ENCODE measurements at regions not wholly inside any gene's neighbourhood (a gene's known extent, or its start where the extent isn't known, plus 50 kb on each side); places are given as distances from the start of the nearest gene placed in this dataset.

- ChIA-PET CTCF (no interaction called here), POLR2A (no interaction called here)
- Histone ChIP-seq H3K36me3 (ENCODE audit: control insufficient read depth in 2 of 2, extremely low read depth in 1 of 2, insufficient read depth in 1 of 2, low read length in 1 of 2) (no peaks in the 10 kb centered on the region), H3K4me3 (ENCODE audit: control insufficient read depth in 1 of 2, extremely low read depth in 1 of 2, low read length in 1 of 2) (no peak overlapping the region), H3K27ac (ENCODE audit: low read length) (no peak overlapping the region), H3K27me3 (replicated peaks in 1 of 2; ENCODE audit: control insufficient read depth in 2 of 2, extremely low read depth in 1 of 2, insufficient read depth in 2 of 2, low read length in 1 of 2) (peaks cover 0 to 11% of the 10 kb centered on the region in 2 experiments), H3K4me1 (ENCODE audit: control insufficient read depth in 1 of 2, extremely low read depth in 1 of 2, insufficient read depth in 2 of 2, low read length in 2 of 2) (no peaks in the 10 kb centered on the region), H3K9me3 (no peaks in the 10 kb centered on the region)
- no peaks in the 10 kb centered on the region for H3K36me3 Mint-ChIP-seq
- H3K27me3 Mint-ChIP-seq: peaks cover 3 to 6% of the 10 kb centered on the region in 2 donors
- no peak overlapping the region for H3K4me3 Mint-ChIP-seq
- WGBS (ENCODE audit: insufficient coverage): 71% methylated on average over 2 of the region's 7 CpGs
- ATAC-seq (replicated peaks in 1 of 4) (no peak), DNase-seq (no peak)
- no peaks in the 10 kb centered on the region for H3K9me3 Mint-ChIP-seq
- no peaks in the 10 kb centered on the region for H3K4me1 Mint-ChIP-seq
- no peak overlapping the region for H3K27ac Mint-ChIP-seq
Observed at GRCh38 chr6:168201383-168201782, 118.2 kb downstream of the DACT2 start.

- no peaks in the 10 kb centered on the region for H3K4me1 Mint-ChIP-seq
- no peaks in the 10 kb centered on the region for H3K4me1 ChIP-seq (ENCODE audit: control insufficient read depth in 1 of 2, extremely low read depth in 1 of 2, insufficient read depth in 2 of 2, low read length in 2 of 2)
- ChIA-PET CTCF (no interaction called here), POLR2A (no interaction called here)
- no peak for DNase-seq
- no peak overlapping the region for H3K4me3 Mint-ChIP-seq
- H3K9me3 Mint-ChIP-seq: no peaks in the 10 kb centered on the region
- no peak for ATAC-seq (replicated peaks in 1 of 4)
- H3K9me3 ChIP-seq: no peaks in the 10 kb centered on the region
- no peak overlapping the region for H3K27ac ChIP-seq (ENCODE audit: low read length)
- H3K36me3 Mint-ChIP-seq: no peaks in the 10 kb centered on the region
- H3K36me3 ChIP-seq (ENCODE audit: control insufficient read depth in 2 of 2, extremely low read depth in 1 of 2, insufficient read depth in 1 of 2, low read length in 1 of 2): no peaks in the 10 kb centered on the region
- H3K27me3 ChIP-seq (replicated peaks in 1 of 2; ENCODE audit: control insufficient read depth in 2 of 2, extremely low read depth in 1 of 2, insufficient read depth in 2 of 2, low read length in 1 of 2): peaks cover 0 to 14% of the 10 kb centered on the region in 2 experiments
- no peak overlapping the region for H3K27ac Mint-ChIP-seq
- no peak overlapping the region for H3K4me3 ChIP-seq (ENCODE audit: control insufficient read depth in 1 of 2, extremely low read depth in 1 of 2, low read length in 1 of 2)
- peaks cover 3 to 6% of the 10 kb centered on the region in 2 donors for H3K27me3 Mint-ChIP-seq
- whole genome bisulfite sequencing (ENCODE audit: insufficient coverage): 78% methylated on average over 4 of the region's 8 CpGs
Observed at GRCh38 chr6:168200571-168201134, 118.9 kb downstream of the DACT2 start.

DNA sequence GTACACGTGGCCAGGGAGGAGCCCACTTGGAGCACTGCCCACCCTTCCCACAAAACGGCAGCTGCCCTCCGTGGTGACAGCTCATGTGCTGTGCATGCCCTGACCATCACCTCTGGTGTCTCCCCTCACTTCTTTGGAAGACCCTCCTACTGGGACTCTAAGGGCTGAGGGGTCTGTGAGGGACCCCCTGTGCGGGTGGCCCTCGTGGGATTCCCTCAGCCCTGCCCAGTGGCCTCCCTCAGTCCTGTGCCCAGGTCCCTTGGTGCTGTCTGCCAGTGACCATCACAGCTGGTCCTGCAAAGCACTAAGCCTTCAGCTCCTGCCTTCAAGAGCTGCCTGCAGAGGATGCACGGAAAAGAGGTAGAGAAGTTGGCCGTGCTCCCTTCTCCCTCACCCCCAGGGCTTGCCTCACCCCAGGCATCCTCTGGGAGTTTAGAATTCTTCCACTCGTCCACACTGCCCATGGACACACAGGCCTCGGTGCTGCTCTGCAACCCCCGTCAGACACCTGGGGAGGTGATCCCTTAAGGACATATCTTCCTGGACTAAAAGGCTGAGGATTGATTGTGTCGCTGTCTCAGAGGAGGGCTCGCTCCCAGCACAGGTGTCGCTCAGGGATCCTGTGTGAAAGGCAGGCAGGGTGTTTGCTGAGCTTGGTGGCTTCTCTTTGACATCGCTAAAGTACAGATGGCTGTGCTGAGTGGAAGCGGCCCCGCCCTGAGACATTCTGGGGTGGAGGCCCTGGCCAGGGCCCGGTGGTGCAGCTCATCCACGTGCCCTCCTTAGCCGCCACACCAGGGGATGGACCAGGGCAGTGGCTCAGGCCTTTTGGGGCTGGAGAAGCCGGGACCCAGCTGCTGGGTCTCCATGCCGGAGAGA lies 119.5 kb upstream of the FRMD1 start:
- CTCF ChIA-PET: no interaction called here
- Mint-ChIP-seq H3K4me3 (no peak overlapping the region), H3K36me3 (no peaks in the 10 kb centered on the region), H3K9me3 (no peaks in the 10 kb centered on the region), H3K27ac (no peak overlapping the region), H3K4me1 (no peaks in the 10 kb centered on the region), H3K27me3 (peaks cover 6 to 7% of the 10 kb centered on the region in 2 donors)
- no peak overlapping the region for H3K4me3 ChIP-seq (ENCODE audit: control insufficient read depth in 1 of 2, extremely low read depth in 1 of 2, low read length in 1 of 2)
- H3K27me3 ChIP-seq (replicated peaks in 1 of 2; ENCODE audit: control insufficient read depth in 2 of 2, extremely low read depth in 1 of 2, insufficient read depth in 2 of 2, low read length in 1 of 2): peaks cover 0 to 22% of the 10 kb centered on the region in 2 experiments
- 69% methylated on average over 14 of the region's 21 CpGs for WGBS (ENCODE audit: insufficient coverage)
- H3K9me3 ChIP-seq: no peaks in the 10 kb centered on the region
- POLR2A ChIA-PET: no interaction called here
- no peaks in the 10 kb centered on the region for H3K4me1 ChIP-seq (ENCODE audit: control insufficient read depth in 1 of 2, extremely low read depth in 1 of 2, insufficient read depth in 2 of 2, low read length in 2 of 2)
- no peaks in the 10 kb centered on the region for H3K36me3 ChIP-seq (ENCODE audit: control insufficient read depth in 2 of 2, extremely low read depth in 1 of 2, insufficient read depth in 1 of 2, low read length in 1 of 2)
- ATAC-seq (replicated peaks in 1 of 4): no peak
- DNase-seq: no peak
- H3K27ac ChIP-seq (ENCODE audit: low read length): no peak overlapping the region

- DNase-seq (no peak), ATAC-seq (replicated peaks in 1 of 4) (no peak)
- Histone ChIP-seq H3K9me3 (no peaks in the 10 kb centered on the region), H3K27ac (ENCODE audit: low read length) (no peak overlapping the region), H3K4me3 (ENCODE audit: control insufficient read depth in 1 of 2, extremely low read depth in 1 of 2, low read length in 1 of 2) (no peak overlapping the region), H3K4me1 (ENCODE audit: control insufficient read depth in 1 of 2, extremely low read depth in 1 of 2, insufficient read depth in 2 of 2, low read length in 2 of 2) (no peaks in the 10 kb centered on the region), H3K36me3 (ENCODE audit: control insufficient read depth in 2 of 2, extremely low read depth in 1 of 2, insufficient read depth in 1 of 2, low read length in 1 of 2) (no peaks in the 10 kb centered on the region), H3K27me3 (replicated peaks in 1 of 2; ENCODE audit: control insufficient read depth in 2 of 2, extremely low read depth in 1 of 2, insufficient read depth in 2 of 2, low read length in 1 of 2) (peaks cover 0 to 29% of the 10 kb centered on the region in 2 experiments)
- Mint-ChIP-seq H3K27ac (no peak overlapping the region), H3K9me3 (no peaks in the 10 kb centered on the region), H3K4me3 (no peak overlapping the region), H3K4me1 (no peaks in the 10 kb centered on the region), H3K27me3 (peaks cover 9 to 10% of the 10 kb centered on the region in 2 donors), H3K36me3 (no peaks in the 10 kb centered on the region)
- CTCF ChIA-PET: interaction anchor here in 1 of 2 donors (0.6 kb wide), 1 partner anchor 258 kb away, joined by 4 read pairs; no protein-coding TSS in a partner anchor
- POLR2A ChIA-PET: interaction anchor here in 1 of 2 donors (0.5 kb wide), 1 partner anchor 11 kb away, joined by 5 read pairs; no protein-coding TSS in a partner anchor
- WGBS (ENCODE audit: insufficient coverage): 86% methylated on average over 5 of the region's 10 CpGs
Observed at GRCh38 chr6:168197636-168198301, 118.8 kb upstream of the FRMD1 start.

DNA sequence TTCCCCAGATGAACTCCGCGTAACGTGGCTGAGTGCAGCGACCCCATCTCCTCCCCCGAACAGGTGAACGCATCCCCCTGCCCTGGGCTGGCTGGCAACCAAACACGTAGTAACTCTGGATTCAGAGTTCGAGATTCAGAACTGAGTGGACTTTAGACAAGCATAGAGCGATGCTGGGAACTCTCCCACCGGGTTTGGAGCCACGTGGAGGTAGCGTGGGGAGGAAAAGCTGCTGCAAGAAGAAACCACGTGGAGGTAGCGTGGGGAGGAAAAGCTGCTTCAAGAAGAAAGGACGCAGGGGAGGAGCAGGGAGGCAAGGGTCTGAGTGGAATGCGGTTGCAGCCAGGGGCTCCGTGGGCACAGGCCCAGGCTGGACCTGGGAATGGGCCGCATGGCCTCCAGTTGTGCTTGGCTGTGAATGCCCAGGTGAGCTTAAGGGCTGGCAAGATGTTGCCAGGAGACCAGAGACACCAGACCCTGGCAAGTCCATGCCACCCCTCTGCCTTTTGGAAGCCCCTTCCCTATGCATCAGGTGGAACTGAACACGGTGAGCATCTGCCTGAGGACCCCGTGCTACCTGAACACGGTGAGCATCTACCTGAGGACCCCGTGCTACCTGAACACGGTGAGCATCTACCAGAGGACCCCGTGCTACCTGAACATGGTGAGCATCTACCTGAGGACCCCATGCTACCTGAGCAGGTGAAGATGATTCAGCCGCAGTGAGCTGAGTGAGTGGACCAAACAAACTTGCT lies 118.0 kb upstream of the FRMD1 start:
- CTCF ChIA-PET: interaction anchor here in 1 of 2 donors (0.6 kb wide), 1 partner anchor 257 kb away, joined by 4 read pairs; no protein-coding TSS in a partner anchor
- 85% methylated on average over 25 of the region's 25 CpGs for WGBS (ENCODE audit: insufficient coverage)
- H3K9me3 Mint-ChIP-seq: no peaks in the 10 kb centered on the region

DNA sequence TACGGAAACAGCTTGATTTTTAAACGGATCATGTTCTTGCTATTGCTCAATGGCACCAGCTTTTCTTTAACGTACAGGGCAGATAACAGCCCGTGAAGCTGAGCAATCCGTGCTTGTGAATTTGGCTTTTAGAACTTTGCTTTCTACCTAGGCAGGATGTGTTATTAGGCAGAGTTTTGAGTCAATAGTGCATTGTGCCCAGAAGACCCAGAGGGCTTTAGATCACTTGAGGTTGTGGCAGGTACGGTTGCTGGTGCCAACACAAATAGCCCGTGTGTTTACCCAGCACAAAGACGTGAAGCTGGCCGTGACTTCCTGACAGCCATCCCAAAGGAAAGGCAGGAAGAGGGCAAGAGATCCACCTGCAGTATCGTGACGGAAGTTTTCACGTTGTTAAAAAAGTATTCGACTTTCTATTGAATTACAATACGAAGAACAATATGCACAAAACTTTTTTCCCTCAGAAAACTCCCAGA lies 117.4 kb upstream of the FRMD1 start:
- POLR2A ChIA-PET: no interaction called here
- Histone ChIP-seq H3K27ac (ENCODE audit: low read length) (no peak overlapping the region), H3K4me3 (ENCODE audit: control insufficient read depth in 1 of 2, extremely low read depth in 1 of 2, low read length in 1 of 2) (no peak overlapping the region), H3K27me3 (replicated peaks in 1 of 2; ENCODE audit: control insufficient read depth in 2 of 2, extremely low read depth in 1 of 2, insufficient read depth in 2 of 2, low read length in 1 of 2) (peaks cover 0 to 32% of the 10 kb centered on the region in 2 experiments), H3K9me3 (no peaks in the 10 kb centered on the region), H3K36me3 (ENCODE audit: control insufficient read depth in 2 of 2, extremely low read depth in 1 of 2, insufficient read depth in 1 of 2, low read length in 1 of 2) (no peaks in the 10 kb centered on the region), H3K4me1 (ENCODE audit: control insufficient read depth in 1 of 2, extremely low read depth in 1 of 2, insufficient read depth in 2 of 2, low read length in 2 of 2) (no peaks in the 10 kb centered on the region)
- ATAC-seq (replicated peaks in 1 of 4) (no peak), DNase-seq (no peak)
- no peaks in the 10 kb centered on the region for H3K9me3 Mint-ChIP-seq
- no peaks in the 10 kb centered on the region for H3K36me3 Mint-ChIP-seq
- H3K27ac Mint-ChIP-seq: no peak overlapping the region
- H3K4me3 Mint-ChIP-seq: no peak overlapping the region
- 65% methylated on average over 10 of the region's 14 CpGs for WGBS (ENCODE audit: insufficient coverage)
- CTCF ChIA-PET: no interaction called here
- H3K27me3 Mint-ChIP-seq: peaks cover 9% of the 10 kb centered on the region in 2 donors
- H3K4me1 Mint-ChIP-seq: no peaks in the 10 kb centered on the region

More for the DNA sequence above, 118.0 kb upstream of the FRMD1 start:
- POLR2A ChIA-PET: interaction anchor here in 1 of 2 donors (0.5 kb wide), 1 partner anchor 11 kb away, joined by 5 read pairs; no protein-coding TSS in a partner anchor
- H3K4me3 Mint-ChIP-seq: no peak overlapping the region
- no peak overlapping the region for H3K4me3 ChIP-seq (ENCODE audit: control insufficient read depth in 1 of 2, extremely low read depth in 1 of 2, low read length in 1 of 2)
- H3K4me1 Mint-ChIP-seq: no peaks in the 10 kb centered on the region
- ATAC-seq (replicated peaks in 1 of 4): no peak
- H3K27ac Mint-ChIP-seq: no peak overlapping the region
- no peak overlapping the region for H3K27ac ChIP-seq (ENCODE audit: low read length)
- no peaks in the 10 kb centered on the region for H3K9me3 ChIP-seq
- H3K27me3 Mint-ChIP-seq: peaks cover 9 to 10% of the 10 kb centered on the region in 2 donors
- H3K27me3 ChIP-seq (replicated peaks in 1 of 2; ENCODE audit: control insufficient read depth in 2 of 2, extremely low read depth in 1 of 2, insufficient read depth in 2 of 2, low read length in 1 of 2): peaks cover 0 to 30% of the 10 kb centered on the region in 2 experiments
- DNase-seq: no peak
- no peaks in the 10 kb centered on the region for H3K36me3 ChIP-seq (ENCODE audit: control insufficient read depth in 2 of 2, extremely low read depth in 1 of 2, insufficient read depth in 1 of 2, low read length in 1 of 2)
- H3K36me3 Mint-ChIP-seq: no peaks in the 10 kb centered on the region
- no peaks in the 10 kb centered on the region for H3K4me1 ChIP-seq (ENCODE audit: control insufficient read depth in 1 of 2, extremely low read depth in 1 of 2, insufficient read depth in 2 of 2, low read length in 2 of 2)

Measured in T-cell (primary cell).